Panc1 (cell line): ENCODE measurements at regions not wholly inside any gene's neighbourhood (a gene's known extent, or its start where the extent isn't known, plus 50 kb on each side); places are given as distances from the start of the nearest gene placed in this dataset.

Experiments
- ATAC-seq: fragments of 200-7000 bp; cut with Tn5 transposase; 2 replicates; pipeline ENCODE4 v1.9.1; 2020; ENCODE audit warnings: mild to moderate bottlenecking, moderate library complexity
- BruUV-seq: library from RNA; stranded (reverse); fragments of 400-500 nt; replicated peaks from 2 replicates; lab custom pipeline; 2021; lab: Mats Ljungman, UMichigan
- CTCF ChIA-PET: fragments of 300-600 bp; sonication (Branson Sonifier 250); formaldehyde crosslinking; loops from one replicate; lab custom pipeline; 2022; ENCODE audit warnings: antibody characterized with exemption; lab: Charles Lee
- POLR2A ChIA-PET: fragments of 300-600 bp; sonication (Branson Sonifier 250); formaldehyde crosslinking; loops from one replicate; lab custom pipeline; 2022; ENCODE audit warnings: antibody characterized with exemption; lab: Charles Lee
- DNase-seq: peaks from one replicate; pipeline ENCODE4 v3.0.0-alpha.2; 2010; ENCODE audit warnings: low read depth, low spot score
- H3K27ac ChIP-seq: 2 replicates; pipeline ENCODE4 v1.5.1; 2011; ENCODE audit warnings: mild to moderate bottlenecking, low read length, inconsistent platforms
- H3K27me3 ChIP-seq: fragments of 200-500 bp; sonication (Bioruptor generic); 2 replicates; pipeline ENCODE4 v1.6.0; 2014; ENCODE audit warnings: low read length, inconsistent platforms; ENCODE audit not compliant: control insufficient read depth, insufficient read depth
- H3K36me3 ChIP-seq: fragments of 200-500 bp; sonication (Bioruptor generic); 2 replicates; pipeline ENCODE4 v1.5.1; 2014; ENCODE audit warnings: inconsistent platforms, mild to moderate bottlenecking, low read length, moderate library complexity; ENCODE audit not compliant: control insufficient read depth, insufficient read depth
- H3K4me1 ChIP-seq: 2 replicates; pipeline ENCODE4 v1.5.1; 2011; ENCODE audit warnings: inconsistent platforms, mild to moderate bottlenecking, low read length, moderate library complexity; ENCODE audit not compliant: control insufficient read depth, insufficient read depth
- H3K4me3 ChIP-seq, 2 experiments: 2 replicates each; pipeline ENCODE4 v1.5.1; 2011 to 2012; ENCODE audit warnings: low read depth in 2 of 2, low read length in 2 of 2, mild to moderate bottlenecking in 2 of 2, inconsistent platforms in 1 of 2, moderate library complexity in 1 of 2
- H3K9me3 ChIP-seq: fragments of 200-500 bp; sonication (Bioruptor generic); 2 replicates; pipeline ENCODE4 v1.5.1; 2014; ENCODE audit warnings: low read depth, mild to moderate bottlenecking, inconsistent platforms, low read length, moderate library complexity; ENCODE audit not compliant: control insufficient read depth, insufficient read depth
- POLR2AphosphoS5 ChIP-seq: IDR thresholded peaks from 2 replicates; pipeline ENCODE4 v1.6.1; 2012; ENCODE audit warnings: mild to moderate bottlenecking, low read depth, low read length, moderate library complexity
- SIN3A ChIP-seq: IDR thresholded peaks from 2 replicates; pipeline ENCODE4 v1.6.1; 2012; ENCODE audit warnings: low read depth, mild to moderate bottlenecking, low read length, moderate library complexity, borderline replicate concordance; ENCODE audit not compliant: insufficient read depth
- TCF7L2 ChIP-seq: IDR thresholded peaks from 2 replicates; pipeline ENCODE4 v1.6.1; 2011; ENCODE audit warnings: mild to moderate bottlenecking, low read depth, low read length, inconsistent platforms
- in situ Hi-C: cut with HindIII; loops from 2 replicates; pipeline ENCODE4 v1.10.0; 2016; ENCODE audit warnings: low sequenced_read_pairs, low pct_unique_long_range_greater_than_20kb
- intact Hi-C: fragments of 100-400 bp; cut with micrococcal nuclease; formaldehyde crosslinking; loops from one replicate; pipeline ENCODE4 v1.10.0; 2022; ENCODE audit not compliant: unreplicated experiment
- TF ChIP-seq, protein P1 (sequence below), 2 experiments: IDR thresholded peaks; 2 replicates each; pipeline ENCODE4 v1.6.1; 2011 to 2012; ENCODE audit warnings: low read depth in 2 of 2, control low read depth in 1 of 2, low read length in 1 of 2, mild to moderate bottlenecking in 1 of 2, moderate library complexity in 1 of 2; ENCODE audit not compliant: insufficient read depth in 1 of 2
- TF ChIP-seq, protein P2 (sequence below): fragments of 450-650 bp; IDR thresholded peaks from 2 replicates; pipeline ENCODE4 v1.5.1; 2017; ENCODE audit warnings: mild to moderate bottlenecking

DNA sequence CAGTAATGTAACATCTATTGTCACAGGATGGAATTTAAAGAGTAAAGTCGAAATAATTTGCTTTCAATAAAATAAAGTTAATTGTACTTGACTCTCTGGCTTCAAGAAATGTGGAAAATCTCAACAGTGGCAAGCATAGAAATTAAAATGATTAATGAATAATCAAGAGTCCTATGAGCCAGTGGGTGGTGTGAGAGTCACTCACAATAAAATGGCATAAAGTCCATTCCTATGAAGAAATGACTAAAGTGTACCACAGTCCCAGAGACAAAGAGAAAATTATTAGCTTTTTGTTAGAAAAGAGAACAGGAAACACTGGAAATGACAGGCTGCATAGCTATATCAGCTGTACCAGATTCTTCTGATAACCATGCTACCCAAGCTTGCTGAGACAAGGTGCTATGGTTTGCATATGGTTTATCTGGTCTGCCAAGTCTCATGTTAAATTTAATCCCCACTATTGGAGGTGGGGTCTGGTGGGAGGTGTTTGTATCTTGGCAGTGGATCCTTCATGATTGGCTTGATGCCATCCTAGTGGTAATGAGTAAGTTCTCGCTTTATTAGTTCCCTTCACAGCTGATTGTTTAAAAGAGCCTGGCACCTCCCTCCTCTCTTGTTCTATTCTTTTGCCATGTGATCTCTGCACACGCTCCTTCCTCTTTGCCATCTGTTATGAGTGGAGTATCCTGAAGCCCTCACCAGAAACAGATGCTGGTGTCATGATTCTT lies 647.7 kb upstream of the ITGA1 start:
- Histone ChIP-seq H3K4me3 (no peak overlapping the region), H3K36me3 (no peaks in the 10 kb centered on the region), H3K27ac (no peak overlapping the region), H3K4me1 (no peaks in the 10 kb centered on the region), H3K27me3 (no peaks in the 10 kb centered on the region), H3K9me3 (0 out of 2 replicates have a peak, but pooled peaks cover 4% of the 10 kb centered on the region)
- ATAC-seq (no peak), DNase-seq (no peak)
- BruUV-seq, result no TSS peak
- POLR2A ChIA-PET, result no interaction called here
- in situ Hi-C loops, result no loop called here
- intact Hi-C loops, result no loop called here
- TF ChIP-seq SIN3A (no peak), TCF7L2 (no peak), POLR2AphosphoS5 (no peak)
- TF ChIP-seq, protein P1, sequence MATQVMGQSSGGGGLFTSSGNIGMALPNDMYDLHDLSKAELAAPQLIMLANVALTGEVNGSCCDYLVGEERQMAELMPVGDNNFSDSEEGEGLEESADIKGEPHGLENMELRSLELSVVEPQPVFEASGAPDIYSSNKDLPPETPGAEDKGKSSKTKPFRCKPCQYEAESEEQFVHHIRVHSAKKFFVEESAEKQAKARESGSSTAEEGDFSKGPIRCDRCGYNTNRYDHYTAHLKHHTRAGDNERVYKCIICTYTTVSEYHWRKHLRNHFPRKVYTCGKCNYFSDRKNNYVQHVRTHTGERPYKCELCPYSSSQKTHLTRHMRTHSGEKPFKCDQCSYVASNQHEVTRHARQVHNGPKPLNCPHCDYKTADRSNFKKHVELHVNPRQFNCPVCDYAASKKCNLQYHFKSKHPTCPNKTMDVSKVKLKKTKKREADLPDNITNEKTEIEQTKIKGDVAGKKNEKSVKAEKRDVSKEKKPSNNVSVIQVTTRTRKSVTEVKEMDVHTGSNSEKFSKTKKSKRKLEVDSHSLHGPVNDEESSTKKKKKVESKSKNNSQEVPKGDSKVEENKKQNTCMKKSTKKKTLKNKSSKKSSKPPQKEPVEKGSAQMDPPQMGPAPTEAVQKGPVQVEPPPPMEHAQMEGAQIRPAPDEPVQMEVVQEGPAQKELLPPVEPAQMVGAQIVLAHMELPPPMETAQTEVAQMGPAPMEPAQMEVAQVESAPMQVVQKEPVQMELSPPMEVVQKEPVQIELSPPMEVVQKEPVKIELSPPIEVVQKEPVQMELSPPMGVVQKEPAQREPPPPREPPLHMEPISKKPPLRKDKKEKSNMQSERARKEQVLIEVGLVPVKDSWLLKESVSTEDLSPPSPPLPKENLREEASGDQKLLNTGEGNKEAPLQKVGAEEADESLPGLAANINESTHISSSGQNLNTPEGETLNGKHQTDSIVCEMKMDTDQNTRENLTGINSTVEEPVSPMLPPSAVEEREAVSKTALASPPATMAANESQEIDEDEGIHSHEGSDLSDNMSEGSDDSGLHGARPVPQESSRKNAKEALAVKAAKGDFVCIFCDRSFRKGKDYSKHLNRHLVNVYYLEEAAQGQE (IDR thresholded peaks at IDR 0.05; ENCODE audit: insufficient read depth in 1 of 2, low read depth in 2 of 2, low read length in 1 of 2), result no peak
- TF ChIP-seq, protein P2, sequence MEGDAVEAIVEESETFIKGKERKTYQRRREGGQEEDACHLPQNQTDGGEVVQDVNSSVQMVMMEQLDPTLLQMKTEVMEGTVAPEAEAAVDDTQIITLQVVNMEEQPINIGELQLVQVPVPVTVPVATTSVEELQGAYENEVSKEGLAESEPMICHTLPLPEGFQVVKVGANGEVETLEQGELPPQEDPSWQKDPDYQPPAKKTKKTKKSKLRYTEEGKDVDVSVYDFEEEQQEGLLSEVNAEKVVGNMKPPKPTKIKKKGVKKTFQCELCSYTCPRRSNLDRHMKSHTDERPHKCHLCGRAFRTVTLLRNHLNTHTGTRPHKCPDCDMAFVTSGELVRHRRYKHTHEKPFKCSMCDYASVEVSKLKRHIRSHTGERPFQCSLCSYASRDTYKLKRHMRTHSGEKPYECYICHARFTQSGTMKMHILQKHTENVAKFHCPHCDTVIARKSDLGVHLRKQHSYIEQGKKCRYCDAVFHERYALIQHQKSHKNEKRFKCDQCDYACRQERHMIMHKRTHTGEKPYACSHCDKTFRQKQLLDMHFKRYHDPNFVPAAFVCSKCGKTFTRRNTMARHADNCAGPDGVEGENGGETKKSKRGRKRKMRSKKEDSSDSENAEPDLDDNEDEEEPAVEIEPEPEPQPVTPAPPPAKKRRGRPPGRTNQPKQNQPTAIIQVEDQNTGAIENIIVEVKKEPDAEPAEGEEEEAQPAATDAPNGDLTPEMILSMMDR, result no peak
- CTCF ChIA-PET, result no interaction called here

DNA sequence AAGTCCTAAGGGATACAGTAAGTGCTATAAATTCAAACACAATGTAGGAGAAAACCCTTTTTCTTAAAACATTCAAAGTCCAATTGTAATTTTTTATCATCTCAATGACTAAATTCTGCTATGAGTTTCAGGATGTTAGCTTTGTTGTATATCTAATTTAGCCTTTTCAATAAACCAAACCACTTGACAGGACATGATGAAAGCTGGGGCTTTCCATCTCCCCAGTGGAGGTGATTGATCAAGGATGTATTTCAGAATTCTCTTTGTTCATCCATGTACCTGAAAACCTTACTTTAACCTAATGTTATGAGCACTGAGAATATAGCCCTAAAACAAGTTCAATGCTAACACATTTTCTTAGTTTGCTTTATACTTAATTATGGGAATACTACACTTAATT lies 639.0 kb upstream of the ITGA1 start:
- ATAC-seq, result no peak
- no peak for DNase-seq
- no peak for TF ChIP-seq TCF7L2
- intact Hi-C loops, result no loop called here
- ChIA-PET CTCF (no interaction called here), POLR2A (no interaction called here)
- Histone ChIP-seq H3K9me3 (no peaks in the 10 kb centered on the region), H3K27ac (no peak overlapping the region), H3K36me3 (no peaks in the 10 kb centered on the region), H3K27me3 (no peaks in the 10 kb centered on the region), H3K4me1 (no peaks in the 10 kb centered on the region), H3K4me3 (no peak overlapping the region)
- in situ Hi-C loops, result no loop called here
- BruUV-seq, result no TSS peak

DNA sequence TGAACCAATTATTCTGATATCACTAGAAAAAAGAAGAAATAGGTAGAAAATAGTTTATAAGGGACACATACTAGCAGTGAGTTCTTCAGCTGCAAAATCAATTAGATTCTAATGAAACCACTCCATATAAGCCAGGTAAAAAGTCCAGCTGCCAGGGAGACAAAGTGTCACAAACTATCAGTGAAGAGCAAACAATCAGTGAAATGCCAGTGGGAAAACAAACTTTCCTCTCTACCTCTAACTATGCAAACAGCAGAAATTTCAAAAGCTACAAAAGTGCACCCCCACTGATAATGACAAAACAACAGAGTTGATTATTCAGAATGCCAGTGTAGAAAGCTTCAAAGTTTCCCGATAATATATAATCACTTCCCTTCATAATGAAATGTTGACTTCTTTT lies 637.2 kb upstream of the ITGA1 start:
- ATAC-seq (no peak), DNase-seq (no peak)
- no peaks in the 10 kb centered on the region for H3K36me3 ChIP-seq
- no peak overlapping the region for H3K27ac ChIP-seq
- ChIA-PET CTCF (no interaction called here), POLR2A (no interaction called here)
- intact Hi-C loops, result no loop called here
- TF ChIP-seq, protein P1 (IDR thresholded peaks at IDR 0.05; ENCODE audit: insufficient read depth in 1 of 2, low read depth in 2 of 2, low read length in 1 of 2), result no peak
- TF ChIP-seq POLR2AphosphoS5 (no peak), TCF7L2 (no peak), SIN3A (no peak)
- TF ChIP-seq, protein P2, result no peak
- in situ Hi-C loops, result no loop called here
- BruUV-seq, result no TSS peak
- H3K4me1 ChIP-seq, result no peaks in the 10 kb centered on the region
- no peaks in the 10 kb centered on the region for H3K27me3 ChIP-seq
- H3K9me3 ChIP-seq, result no peaks in the 10 kb centered on the region
- H3K4me3 ChIP-seq, result no peak overlapping the region
